SK-N-SH (cell line): ENCODE measurements at regions not wholly inside any gene's neighbourhood (a gene's known extent, or its start where the extent isn't known, plus 50 kb on each side); places are given as distances from the start of the nearest gene placed in this dataset.

ENCODE experiments used
- FOSL2 ChIP-seq: IDR thresholded peaks from 2 replicates; pipeline ENCODE4 v1.4.0; 2012; ENCODE audit warnings: low read depth, mild to moderate bottlenecking, moderate library complexity, borderline replicate concordance
- MXI1 ChIP-seq: IDR thresholded peaks from 2 replicates; pipeline ENCODE4 v1.6.1; 2012; ENCODE audit warnings: mild to moderate bottlenecking, low read depth, low read length, improper control_type of control experiment

- no peak for TF ChIP-seq FOSL2
- TF ChIP-seq MXI1 = no peak
Observed at GRCh38 chr6:126534401-126534800, 194.5 kb downstream of the CENPW start.
